ENCODE measurements at regions not wholly inside any gene's neighbourhood (a gene's known extent, or its start where the extent isn't known, plus 50 kb on each side); places are given as distances from the start of the nearest gene placed in this dataset.

DNA sequence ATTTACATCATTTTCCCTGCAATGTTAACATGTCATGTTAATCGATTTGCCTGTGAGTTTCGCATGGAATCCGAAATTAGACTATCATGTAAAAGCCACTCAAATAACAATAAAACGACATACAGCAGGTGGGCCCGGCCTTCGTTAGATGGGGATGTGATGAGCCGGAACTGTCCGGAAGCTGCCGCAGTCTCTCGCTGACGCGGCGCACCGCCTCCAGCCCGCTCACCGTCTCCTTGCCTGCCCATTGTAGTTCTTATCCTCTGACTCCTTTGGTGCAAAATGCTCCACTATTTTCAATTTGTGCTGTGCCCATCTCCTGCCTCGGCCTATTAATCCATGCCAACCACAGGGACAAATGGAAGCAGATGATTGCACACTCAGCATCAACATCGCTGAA lies 877.5 kb upstream of the TENM3 start:
- TF ChIP-seq YY1 (IDR thresholded peaks at IDR 0.05; ENCODE audit: insufficient read depth, insufficient read length) (no peak), SUZ12 (IDR thresholded peaks at IDR 0.05; ENCODE audit: extremely low read depth, insufficient read depth, insufficient read length) (no peak)

Measured in NT2/D1 (cell line).